ENCODE measurements at regions not wholly inside any gene's neighbourhood (a gene's known extent, or its start where the extent isn't known, plus 50 kb on each side); places are given as distances from the start of the nearest gene placed in this dataset.
"Not testable (repeated sequence)": the region's sequence is repeated elsewhere in the genome, so short reads cannot be mapped to it uniquely, and the experiment has no call there.

- no peak for DNase-seq (ENCODE audit: low read depth in 4 of 4, low spot score in 3 of 4)
Measured at GRCh38 chr4:116688536-116688935, 396.8 kb downstream of the TRAM1L1 start.

GRCh38 chr4:116668190-116668589 is 417.2 kb downstream of the TRAM1L1 start:
- no peak for DNase-seq (ENCODE audit: low read depth in 4 of 4, low spot score in 3 of 4)

GRCh38 chr4:116665716-116666115 is 419.7 kb downstream of the TRAM1L1 start:
- DNase-seq (ENCODE audit: low read depth in 4 of 4, low spot score in 3 of 4): no peak

- DNase-seq (ENCODE audit: low read depth in 4 of 4, low spot score in 3 of 4): no peak
Measured at GRCh38 chr4:116664198-116664597, 421.2 kb downstream of the TRAM1L1 start.

- no peak for DNase-seq (ENCODE audit: low read depth in 4 of 4, low spot score in 3 of 4)
Measured at GRCh38 chr4:116639070-116639577, 446.3 kb downstream of the TRAM1L1 start.

- DNase-seq (ENCODE audit: low read depth in 4 of 4, low spot score in 3 of 4): no peak
Measured at GRCh38 chr4:116638592-116638991, 446.8 kb downstream of the TRAM1L1 start.

- no peak for DNase-seq (ENCODE audit: low read depth in 4 of 4, low spot score in 3 of 4)
Measured at GRCh38 chr4:116636917-116637316, 448.5 kb downstream of the TRAM1L1 start.

GRCh38 chr4:116632269-116632668 is 453.1 kb downstream of the TRAM1L1 start:
- DNase-seq (ENCODE audit: low read depth in 4 of 4, low spot score in 3 of 4): no peak

GRCh38 chr4:116628598-116628997 is 456.8 kb downstream of the TRAM1L1 start:
- DNase-seq (ENCODE audit: low read depth in 4 of 4, low spot score in 3 of 4): no peak

- no peak for DNase-seq (ENCODE audit: low read depth in 4 of 4, low spot score in 3 of 4)
Measured at GRCh38 chr4:116627545-116627944, 457.8 kb downstream of the TRAM1L1 start.

- DNase-seq (ENCODE audit: low read depth in 4 of 4, low spot score in 3 of 4): not testable (repeated sequence)
Measured at GRCh38 chr4:116619508-116619907, 465.9 kb downstream of the TRAM1L1 start.

GRCh38 chr4:116618638-116619037 is 466.7 kb downstream of the TRAM1L1 start:
- no peak for DNase-seq (ENCODE audit: low read depth in 4 of 4, low spot score in 3 of 4)

- DNase-seq (ENCODE audit: low read depth in 4 of 4, low spot score in 3 of 4): no peak
Measured at GRCh38 chr4:116603096-116603495, 482.3 kb downstream of the TRAM1L1 start.

GRCh38 chr4:116599859-116600258 is 485.5 kb downstream of the TRAM1L1 start:
- DNase-seq (ENCODE audit: low read depth in 4 of 4, low spot score in 3 of 4): no peak

- DNase-seq (ENCODE audit: low read depth in 4 of 4, low spot score in 3 of 4): no peak
Measured at GRCh38 chr4:116598980-116599789, 486.2 kb downstream of the TRAM1L1 start.

- DNase-seq (ENCODE audit: low read depth in 4 of 4, low spot score in 3 of 4): no peak
Measured at GRCh38 chr4:116598155-116598979, 487.0 kb downstream of the TRAM1L1 start.

- DNase-seq (ENCODE audit: low read depth in 4 of 4, low spot score in 3 of 4): no peak
Measured at GRCh38 chr4:116590648-116591047, 494.7 kb downstream of the TRAM1L1 start.

- no peak for DNase-seq (ENCODE audit: low read depth in 4 of 4, low spot score in 3 of 4)
Measured at GRCh38 chr4:116588783-116589182, 496.6 kb downstream of the TRAM1L1 start.

- DNase-seq (ENCODE audit: low read depth in 4 of 4, low spot score in 3 of 4): no peak
Measured at GRCh38 chr4:116585246-116585645, 500.1 kb downstream of the TRAM1L1 start.

GRCh38 chr4:116577321-116577720 is 508.1 kb downstream of the TRAM1L1 start:
- DNase-seq (ENCODE audit: low read depth in 4 of 4, low spot score in 3 of 4): no peak

GRCh38 chr4:116573540-116573939 is 511.8 kb downstream of the TRAM1L1 start:
- DNase-seq (ENCODE audit: low read depth in 4 of 4, low spot score in 3 of 4): no peak

- DNase-seq (ENCODE audit: low read depth in 4 of 4, low spot score in 3 of 4): no peak
Measured at GRCh38 chr4:116561768-116562167, 523.6 kb downstream of the TRAM1L1 start.

Data from right renal pelvis (tissue), 4 donors.